T-helper 1 cell treated with Interleukin-12 subunit alpha and Interleukin-12 subunit beta and Interleukin-4 antibody, amounts not matched to agents 30 ng/mL and 1 ng/mL, for 36 hours (primary cell): ENCODE measurements at regions not wholly inside any gene's neighbourhood (a gene's known extent, or its start where the extent isn't known, plus 50 kb on each side); places are given as distances from the start of the nearest gene placed in this dataset.

Experiments used
- intact Hi-C: fragments of 100-400 bp; cut with micrococcal nuclease; formaldehyde crosslinking; loops from one replicate; pipeline ENCODE4 v1.15.1; 2024

DNA sequence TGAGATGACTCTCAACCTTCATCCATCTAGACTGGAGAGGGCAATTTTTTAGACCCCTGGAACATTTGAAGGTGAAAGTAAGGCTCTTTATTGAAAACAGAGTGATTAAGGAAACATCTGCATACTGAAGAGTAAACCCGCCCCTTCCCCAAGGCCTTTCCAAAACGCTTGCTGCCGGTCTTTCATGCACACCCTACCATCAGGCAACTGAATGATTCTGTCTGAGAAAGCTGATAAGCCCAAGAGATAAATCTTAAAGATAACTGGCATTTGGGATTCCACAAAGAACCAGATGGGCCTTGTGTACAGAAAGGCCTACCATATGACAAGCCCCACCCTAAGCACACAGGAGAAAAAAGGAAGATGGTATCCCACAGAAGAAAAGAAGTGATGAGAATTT, 54.4 kb upstream of the PIK3R1 start:
- intact Hi-C loops: no loop called here

DNA sequence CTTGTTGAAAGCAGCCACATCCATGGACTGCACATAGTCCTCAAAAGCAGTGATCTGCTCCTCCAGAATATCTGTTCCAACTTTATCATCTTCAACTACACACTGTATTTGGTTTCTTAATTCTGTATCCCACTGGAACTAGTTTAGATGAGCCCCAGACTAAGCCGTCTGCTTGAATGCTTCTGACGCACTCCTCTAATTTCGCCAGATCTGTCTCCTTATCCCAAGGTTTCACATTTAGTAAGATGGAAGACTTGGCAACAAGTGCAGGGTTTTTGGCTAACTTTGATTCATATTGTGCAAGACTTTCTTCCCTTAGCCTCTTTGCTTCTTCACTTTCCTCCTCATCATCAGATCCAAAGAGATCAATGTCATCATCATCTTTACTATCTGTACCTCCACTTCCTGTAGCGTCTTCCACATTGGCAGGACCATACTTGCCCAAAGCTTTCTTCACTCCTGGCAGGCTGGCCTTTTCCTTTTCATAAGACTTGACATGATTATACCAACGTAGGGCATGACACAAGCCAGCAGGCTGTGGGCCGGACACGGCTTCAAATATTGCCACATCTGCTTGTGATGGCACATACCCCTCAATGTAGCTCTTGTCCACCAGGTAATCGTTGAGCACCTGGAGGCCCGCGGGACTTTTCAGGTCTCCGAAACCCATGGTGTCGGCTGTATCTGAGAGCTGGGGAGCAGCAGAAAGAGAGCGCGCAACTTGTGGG, 56.2 kb upstream of the PIK3R1 start:
- intact Hi-C loops: no loop called here

DNA sequence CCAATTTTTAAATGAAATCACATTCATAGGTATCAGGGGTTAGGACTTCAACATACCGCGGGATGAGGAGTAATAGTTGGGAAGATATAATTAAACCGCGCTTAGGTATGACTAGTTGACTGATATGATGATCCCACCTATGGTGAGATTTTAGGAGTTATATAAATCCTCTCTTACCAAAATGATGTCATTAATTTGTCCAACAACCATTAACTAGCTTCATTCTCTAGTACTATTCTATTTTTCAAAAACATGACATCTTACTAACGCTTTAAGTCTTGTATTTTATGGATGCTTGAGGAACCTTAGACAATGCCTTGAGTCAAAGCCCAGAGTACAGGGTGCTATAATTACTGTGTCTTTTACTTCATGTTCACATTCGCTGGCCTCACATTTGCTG, 59.6 kb upstream of the PIK3R1 start:
- intact Hi-C loops: no loop called here

DNA sequence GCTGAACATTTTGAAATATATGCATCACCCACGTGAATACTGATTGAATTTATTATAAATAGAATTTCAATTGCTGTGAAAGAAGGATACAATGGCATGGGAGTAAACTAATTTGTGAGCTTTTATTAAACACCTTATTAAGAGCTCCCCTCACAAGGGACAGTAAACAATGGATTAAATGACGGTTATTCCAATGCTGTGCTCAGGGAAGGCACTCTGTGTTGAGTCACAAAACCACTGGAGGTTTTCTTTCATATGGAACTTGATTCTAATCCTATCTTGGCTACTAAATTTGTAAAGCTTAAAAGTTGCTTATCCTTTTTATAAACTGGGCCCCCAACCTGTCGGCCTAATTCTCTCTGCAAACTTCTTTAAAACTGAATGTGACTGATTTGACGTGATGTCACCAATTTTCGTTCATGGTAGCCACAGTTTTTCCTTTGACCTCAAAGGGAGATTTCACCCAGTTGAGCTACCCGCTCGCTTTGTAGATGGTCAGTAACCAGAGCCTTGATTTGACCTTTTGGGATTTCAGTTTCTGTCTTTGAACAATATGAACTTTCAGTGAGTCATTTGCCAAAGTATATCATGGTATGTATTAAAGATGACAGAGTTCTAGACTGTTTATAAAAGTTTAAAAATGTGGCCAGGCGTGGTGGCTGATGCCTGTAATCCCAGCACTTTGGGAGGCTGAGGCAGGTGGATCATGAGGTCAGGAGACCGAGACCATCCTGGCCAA, 61.3 kb upstream of the PIK3R1 start:
- intact Hi-C loops: no loop called here

DNA sequence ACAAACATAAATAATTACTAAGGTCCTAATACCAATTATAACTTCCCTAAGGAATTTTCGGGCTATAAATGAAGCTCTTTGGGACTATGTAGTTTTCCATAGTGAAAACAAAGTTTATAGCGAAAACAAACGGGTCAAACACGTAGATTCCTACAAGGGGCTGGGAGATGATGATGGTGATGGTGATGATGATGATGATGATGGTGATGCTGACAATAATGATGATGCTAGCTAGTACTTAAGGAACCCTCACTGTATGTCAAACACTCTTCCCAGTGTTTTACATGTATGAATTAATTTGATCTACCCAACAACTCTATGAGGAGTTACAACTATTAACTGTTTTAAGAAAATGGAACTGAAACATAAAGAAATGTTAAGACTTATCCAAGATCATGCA, 63.7 kb upstream of the PIK3R1 start:
- intact Hi-C loops: no loop called here

DNA sequence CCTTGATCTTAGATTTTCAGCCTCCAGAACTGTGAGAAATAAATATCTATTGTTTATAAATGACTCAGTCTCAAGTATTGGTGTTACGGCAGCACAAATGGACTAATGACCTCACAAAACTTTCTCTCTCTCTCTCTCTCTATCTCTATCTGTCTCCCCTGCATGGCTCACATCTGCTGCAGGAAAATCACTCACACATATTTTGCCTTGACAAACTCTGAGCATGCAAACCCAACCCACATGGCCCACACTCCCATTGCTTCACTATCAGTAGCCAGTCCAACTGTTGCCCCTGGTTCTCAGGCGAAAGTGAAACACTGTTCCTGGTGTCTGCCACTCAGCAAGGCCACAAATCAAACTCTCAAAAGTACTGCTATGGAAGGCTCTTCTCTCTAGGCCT, 66.4 kb upstream of the PIK3R1 start:
- intact Hi-C loops: no loop called here

DNA sequence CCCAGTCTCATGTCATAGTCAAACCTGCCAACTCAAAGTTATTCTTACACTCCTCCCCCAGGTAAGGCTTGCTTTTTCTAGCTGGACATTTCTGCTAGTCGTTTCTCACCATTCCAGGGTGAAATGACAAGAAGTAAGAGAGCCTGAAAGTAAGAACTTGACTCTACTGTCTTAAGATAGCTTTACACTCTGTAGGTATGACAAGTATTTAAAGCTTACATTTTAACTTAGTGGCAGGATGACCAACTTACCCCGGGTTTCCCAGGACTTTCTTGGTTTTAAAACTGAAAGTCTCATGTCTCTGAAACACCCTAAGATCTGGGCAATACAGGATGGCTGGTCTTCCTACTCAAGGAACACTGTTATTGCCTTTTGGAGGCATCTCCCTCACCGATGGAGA, 67.5 kb upstream of the PIK3R1 start:
- intact Hi-C loops: no loop called here

DNA sequence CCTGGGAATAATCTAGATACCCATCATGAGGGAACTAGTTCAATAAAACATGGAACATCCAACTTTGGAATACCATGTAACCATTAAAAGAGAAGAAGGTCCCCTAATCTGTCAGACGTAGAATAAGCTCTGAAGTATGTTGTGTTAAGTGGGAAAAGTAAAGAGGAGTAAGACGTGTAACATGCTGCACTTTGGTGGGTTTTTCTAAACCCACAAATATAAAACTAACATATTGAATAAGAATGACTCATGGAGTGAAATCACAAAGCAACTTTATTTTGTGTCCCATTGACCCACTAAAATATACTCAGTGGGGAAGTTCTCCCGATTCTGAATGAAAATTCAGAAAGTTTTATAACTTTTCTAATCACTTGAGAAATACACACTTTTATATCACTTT, 67.9 kb upstream of the PIK3R1 start:
- intact Hi-C loops: no loop called here

DNA sequence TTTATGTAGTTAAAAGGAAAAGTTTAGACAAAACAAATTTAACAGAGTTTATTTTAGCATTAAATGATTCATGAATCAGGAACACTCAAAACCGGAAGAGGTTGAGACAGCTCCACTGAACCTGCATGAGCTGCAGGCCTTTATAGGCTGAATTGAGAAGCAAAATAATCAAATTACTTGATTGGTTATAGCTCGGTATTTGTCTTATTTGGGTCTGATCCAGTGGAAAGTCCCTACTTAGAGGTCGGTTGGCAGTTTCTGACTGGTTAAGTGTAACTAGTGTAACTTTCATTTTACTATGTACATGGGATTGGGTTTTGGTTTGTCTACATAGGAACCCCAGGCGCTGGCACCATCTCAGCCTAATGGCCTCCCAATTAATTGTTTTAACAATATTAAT, 74.1 kb upstream of the PIK3R1 start:
- intact Hi-C loops: no loop called here

DNA sequence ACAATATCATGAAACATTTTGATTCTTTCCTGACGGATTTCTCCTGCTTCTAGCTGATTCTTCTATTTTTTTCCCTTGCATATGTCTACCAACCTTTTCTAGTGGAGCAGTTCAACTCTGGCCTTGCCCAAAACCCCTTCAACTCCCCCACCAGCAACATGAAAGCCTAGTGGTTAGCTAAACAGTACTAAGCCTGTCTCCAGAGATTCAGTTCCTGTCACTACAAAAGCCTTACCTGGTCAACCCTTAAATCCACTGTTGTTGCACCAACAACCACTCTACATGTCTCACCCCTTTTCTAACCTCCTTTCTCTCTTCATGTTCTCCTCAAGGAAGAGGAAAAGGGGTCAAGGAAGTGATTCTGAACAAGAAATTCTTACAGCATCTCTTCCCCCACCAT, 74.8 kb upstream of the PIK3R1 start:
- intact Hi-C loops: no loop called here

DNA sequence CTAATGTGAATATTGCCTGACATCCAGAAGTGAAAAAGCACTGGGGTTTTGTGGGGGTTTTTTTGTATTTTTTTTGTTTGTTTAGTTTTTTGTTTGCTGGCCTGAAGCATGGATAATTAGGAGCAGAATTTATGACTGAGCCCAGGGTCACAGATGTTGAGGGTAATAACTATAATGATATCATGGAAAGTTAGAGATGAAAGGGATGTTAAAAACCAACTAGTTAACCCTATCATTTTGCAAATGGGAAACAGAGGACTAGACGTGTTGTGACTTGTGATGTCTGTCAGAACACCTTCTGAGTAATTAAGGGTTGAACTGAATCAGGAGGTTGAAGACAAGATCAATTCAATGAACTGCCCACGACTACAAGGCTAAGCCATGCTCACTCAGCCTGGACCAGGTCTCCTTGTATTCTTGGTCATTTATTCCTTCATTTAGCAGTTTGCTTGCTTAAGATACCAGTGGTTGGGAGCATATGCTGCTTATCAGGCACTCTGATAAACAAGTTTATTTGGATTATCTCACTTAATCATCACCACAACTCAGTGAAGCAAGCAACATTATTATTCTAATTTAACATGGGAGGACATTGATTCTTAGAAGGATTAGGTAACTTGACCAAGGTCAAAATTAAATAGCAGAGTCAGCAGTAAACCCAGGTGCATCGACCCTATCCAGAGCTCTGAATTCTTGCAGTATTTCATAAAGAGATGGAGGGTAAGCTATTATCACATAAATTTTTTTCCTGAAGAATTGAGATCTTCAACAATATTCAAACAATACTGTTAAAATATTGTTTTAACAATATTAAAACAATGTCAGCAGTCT, 75.7 kb upstream of the PIK3R1 start:
- intact Hi-C loops: no loop called here

DNA sequence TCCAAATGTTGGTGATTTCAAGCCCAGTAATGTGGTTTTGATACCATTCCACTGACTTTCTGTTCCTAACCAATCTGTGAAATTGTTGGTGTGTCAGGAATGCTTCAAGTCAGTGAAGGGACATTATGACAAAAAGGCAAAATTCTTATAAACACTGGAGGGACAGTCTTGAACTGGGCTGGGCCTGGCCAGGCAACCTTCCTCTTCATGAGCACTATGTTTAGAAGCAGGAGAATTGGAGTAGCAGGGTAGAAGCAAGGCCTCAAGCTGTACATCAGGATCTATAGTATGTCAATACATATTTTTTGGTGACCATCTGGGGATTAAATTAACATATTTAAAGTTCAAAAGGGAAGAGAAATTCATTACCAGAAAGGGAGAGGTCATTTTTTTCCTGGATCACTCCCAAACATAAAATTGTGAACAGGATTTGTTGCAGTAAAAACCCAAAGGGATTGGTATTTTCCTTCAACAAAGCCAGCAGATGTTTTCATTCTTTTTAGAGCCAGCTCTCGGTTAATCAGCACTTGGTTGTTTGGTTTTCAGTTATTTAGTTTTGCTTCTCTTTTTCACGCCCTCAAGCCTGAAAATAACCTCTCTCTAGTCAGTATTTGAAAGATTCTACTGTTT, 77.9 kb upstream of the PIK3R1 start:
- intact Hi-C loops: no loop called here

DNA sequence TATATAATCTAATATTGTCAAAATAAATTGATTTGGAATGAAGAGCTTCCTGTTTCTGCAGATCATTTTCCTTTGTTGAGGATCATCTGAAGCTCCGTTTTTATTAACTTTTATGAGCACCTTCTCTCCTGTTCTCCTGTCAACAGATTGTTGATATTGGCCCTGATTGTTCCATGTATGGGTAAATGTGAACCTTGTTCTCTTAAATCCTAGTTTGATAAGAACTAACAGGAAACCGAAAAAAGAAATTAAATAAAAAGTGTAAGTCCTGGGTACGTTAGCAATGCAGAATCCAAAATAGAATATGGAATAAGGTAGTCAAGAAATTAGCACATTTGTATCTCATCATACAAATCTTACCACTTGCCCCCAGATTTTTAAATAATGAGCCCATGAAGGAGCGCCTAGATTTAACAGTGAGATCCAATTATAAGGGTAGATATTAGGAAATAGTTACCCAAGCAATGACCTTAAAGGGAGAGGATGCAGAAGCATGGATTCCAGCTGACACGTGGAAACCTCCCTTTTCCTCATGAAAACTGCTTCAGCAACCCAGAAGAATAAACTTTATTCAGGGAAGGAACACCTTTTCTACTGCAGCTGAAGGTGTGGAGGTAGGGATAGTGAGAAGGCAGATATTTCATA, 80.8 kb upstream of the PIK3R1 start:
- intact Hi-C loops: no loop called here

DNA sequence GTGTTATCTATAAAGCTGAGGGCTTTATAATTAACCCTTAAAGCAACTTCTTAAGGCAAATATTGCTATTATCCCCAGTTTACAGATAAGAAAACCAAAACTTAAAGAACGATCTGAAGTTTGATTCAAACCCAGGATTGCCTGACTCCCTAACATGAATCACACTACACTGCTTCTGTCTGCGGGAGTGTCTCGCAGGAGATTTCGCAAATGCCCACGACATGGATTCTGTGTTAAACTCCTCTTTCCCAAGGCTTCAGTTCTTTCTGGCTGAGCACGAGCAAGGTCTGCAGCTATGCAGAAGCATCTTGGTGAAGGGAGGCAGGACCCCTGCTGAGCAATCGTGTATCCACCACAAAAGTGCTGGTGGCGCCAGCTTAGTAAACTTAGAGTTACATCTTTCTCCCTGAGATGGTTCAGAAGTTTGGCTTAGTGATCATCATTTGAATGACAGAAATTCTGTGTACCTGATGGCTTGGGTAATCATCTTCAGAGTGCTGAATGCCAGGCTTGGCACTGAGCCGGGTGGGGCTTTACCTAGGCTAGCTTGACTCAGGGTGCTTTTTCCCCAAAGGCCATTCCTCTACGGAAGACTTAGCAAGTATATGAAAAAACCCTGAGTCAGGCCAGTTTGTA, 81.4 kb upstream of the PIK3R1 start:
- intact Hi-C loops: no loop called here

DNA sequence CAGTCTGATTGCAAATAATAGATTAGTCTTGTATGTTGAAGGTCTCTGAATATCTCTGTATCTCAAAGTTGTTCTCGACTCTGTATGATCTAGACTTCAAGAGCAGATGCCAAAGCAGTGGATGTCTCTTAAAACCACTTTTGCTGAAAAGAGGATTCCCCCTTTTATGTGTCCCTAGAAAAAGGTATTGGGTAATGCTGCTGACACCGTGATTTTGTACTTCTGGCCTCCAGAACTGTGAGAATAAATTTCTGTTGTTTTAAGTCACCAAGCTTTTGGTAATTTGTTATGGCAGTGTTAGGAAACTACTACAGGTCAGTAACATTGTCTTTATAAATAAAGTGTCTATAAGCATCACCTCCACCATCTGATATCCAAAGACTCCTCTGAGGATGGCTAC, 85.3 kb upstream of the PIK3R1 start:
- intact Hi-C loops: no loop called here

DNA sequence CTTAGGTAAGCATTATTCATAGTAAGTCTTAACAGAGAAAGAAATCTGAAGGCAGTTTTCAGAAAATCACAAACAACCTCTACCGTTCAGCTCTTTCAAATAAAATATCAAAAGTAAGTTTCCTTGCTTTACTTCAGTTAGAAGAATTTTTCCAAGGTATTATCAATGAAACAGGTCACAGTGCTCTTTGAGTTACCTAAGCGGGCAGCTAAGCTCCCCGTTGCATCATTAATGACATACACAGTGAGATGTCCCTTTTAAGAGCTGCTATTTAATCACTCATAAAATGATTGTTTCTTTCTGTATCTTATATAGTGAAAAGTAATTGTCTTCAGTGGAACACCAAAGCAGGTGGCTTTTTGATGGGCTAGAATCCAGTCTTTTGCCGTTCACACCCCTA, 86.2 kb upstream of the PIK3R1 start:
- intact Hi-C loops: no loop called here

DNA sequence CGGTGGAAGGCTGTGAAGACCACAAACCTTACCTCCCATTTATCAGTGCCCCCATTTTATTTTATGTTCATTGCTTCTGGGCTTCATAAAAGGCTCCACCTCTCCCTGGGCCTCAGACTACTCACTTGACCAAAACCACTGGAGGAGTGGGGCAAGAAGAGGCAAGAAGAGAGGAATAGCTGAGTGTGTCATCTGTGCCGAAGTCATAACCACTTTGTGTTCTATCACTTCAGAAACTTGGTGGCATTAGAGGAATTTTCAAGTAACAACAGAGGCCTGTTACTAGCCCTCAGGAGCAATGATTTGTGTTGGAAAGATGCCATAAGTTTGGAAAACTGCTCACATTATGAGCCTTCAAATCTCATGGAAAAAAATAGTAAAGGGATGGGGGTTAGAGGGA, 88.7 kb upstream of the PIK3R1 start:
- intact Hi-C loops: no loop called here

DNA sequence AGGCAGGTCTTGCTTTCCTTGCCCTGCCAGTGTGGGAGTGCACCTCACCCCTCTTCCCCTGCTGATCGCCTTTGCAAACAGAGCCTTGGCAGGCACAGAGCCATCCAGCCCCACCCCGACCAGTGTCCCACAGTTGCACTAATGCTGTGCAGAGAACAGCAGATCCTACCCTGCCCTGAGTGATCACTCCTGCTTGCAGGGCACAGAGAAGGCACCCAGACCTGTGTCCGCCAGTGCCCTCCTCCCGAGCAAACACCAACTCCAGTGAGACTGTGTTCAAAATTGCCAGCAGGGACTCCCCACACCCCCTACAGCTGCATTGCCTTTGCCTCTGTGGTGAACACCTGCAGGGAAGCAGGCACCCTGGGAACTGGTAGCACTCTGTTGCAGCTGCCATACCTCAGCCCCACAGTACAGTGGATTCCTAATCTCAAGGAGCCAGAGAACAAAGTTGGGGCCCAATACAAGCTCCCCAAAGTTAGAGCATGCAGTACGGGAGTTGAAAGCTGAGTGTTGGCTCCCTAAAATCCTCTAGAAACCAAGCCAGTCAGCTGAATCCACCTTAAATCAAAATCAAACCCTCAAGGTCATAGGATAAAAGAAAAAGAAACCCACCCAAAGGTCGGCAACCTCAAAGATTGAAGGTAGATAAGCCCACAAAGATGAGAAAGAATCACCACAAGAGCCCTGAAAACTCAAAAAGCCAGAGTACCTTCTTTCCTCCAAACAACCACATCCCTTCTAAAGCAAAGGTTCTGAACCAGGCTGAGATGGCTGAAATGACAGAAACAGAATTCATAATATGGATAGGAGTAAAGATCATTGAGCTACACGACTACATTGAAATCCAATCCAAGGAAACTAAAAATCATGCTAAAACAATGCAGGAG, 92.9 kb upstream of the PIK3R1 start:
- intact Hi-C loops: no loop called here

DNA sequence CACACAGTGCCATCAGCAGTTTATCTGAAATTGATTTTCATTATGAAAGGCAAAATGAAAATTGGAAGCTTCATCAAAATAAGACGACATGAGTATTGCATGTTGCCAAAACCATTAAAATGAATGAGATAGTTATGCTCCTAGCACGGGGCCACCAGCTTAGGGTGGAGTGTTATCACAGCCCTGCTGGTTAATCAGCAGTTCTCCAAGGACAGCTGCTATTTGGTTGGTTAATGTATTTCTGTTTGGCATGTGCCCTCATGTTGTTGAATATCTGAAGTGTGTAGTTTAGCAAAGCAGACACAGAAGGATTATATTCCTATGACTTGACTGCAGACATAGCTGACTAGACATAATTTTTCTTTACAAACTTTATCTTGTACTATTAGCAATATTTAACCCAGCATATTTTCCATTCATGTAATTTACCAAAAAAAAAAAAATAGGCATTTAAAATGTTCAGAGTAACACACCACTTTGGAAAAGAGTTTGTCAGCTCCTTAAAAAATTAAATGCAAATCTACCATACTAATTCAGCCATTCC, 98.6 kb upstream of the PIK3R1 start:
- intact Hi-C loops: no loop called here

DNA sequence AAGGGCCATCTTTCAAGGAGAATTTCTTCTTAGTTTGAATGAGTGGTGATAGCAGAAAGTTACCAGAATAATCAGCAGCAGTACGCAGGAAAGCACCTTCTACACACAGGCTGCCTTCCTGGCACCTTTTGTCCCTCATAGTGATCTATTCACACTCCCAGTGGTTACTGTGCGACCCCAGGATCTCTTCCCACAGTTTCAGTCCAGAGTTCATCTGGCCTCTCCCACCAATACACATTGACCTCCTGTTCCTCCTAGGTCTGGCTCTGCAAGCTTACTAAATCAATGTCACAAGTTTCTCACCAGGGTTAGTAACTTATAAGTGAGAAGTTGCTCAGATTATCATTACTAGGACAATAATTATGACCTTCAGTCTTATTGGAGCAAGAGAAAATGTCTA, 99.1 kb upstream of the PIK3R1 start:
- intact Hi-C loops: no loop called here
